Transverse colon (tissue), 3 donors: ENCODE measurements at regions not wholly inside any gene's neighbourhood (a gene's known extent, or its start where the extent isn't known, plus 50 kb on each side); places are given as distances from the start of the nearest gene placed in this dataset.

Experiments
- CTCF ChIP-seq, 5 experiments: fragments of 200-600 bp in 3 of 5; fragments of 450-650 bp in 2 of 5; sonication (generic) in 3 of 5; IDR thresholded peaks; 1 replicate in 2 of 5; 2 replicates in 3 of 5; pipeline ENCODE4 v1.5.1; 2016 to 2017; ENCODE audit warnings: antibody characterized with exemption in 5 of 5, inconsistent platforms in 3 of 5, mild to moderate bottlenecking in 2 of 5, moderate library complexity in 1 of 5
- EP300 ChIP-seq: sonication (generic); formaldehyde crosslinking; IDR thresholded peaks from one replicate; pipeline ENCODE4 v1.6.1; 2017; ENCODE audit warnings: antibody characterized with exemption, low read depth
- POLR2A ChIP-seq: fragments of 450-650 bp; IDR thresholded peaks from one replicate; pipeline ENCODE4 v1.6.1; 2016; ENCODE audit warnings: antibody characterized with exemption, mild to moderate bottlenecking, moderate library complexity

GRCh38 chr1:168372307-168372706, 91.6 kb downstream of the TBX19 start:
- no peak for TF ChIP-seq CTCF (IDR thresholded peaks at IDR 0.05)
- TF ChIP-seq POLR2A = no peak
- TF ChIP-seq EP300 = no peak
